ENCODE measurements at regions not wholly inside any gene's neighbourhood (a gene's known extent, or its start where the extent isn't known, plus 50 kb on each side); places are given as distances from the start of the nearest gene placed in this dataset.

DNA sequence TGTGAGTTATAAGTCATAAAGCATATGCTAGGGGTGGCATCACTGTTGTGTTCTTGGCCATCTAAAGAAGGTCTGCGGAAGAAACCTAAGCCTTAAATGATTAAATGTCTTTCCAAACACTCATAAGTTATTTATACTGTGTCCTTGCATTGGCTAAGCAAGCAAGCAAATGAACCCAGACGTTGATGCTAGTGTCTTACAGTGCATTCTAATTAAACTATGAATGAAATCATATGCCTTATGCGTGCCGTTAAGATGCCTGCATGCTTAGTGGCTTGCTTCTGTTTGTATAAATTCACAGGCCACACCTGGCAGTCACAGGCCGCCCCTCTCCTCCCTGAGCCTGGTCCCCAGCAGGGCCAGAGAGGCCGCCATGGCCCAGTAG, 49.9 kb downstream of the RIN2 start:
- DNase-seq = no peak

DNA sequence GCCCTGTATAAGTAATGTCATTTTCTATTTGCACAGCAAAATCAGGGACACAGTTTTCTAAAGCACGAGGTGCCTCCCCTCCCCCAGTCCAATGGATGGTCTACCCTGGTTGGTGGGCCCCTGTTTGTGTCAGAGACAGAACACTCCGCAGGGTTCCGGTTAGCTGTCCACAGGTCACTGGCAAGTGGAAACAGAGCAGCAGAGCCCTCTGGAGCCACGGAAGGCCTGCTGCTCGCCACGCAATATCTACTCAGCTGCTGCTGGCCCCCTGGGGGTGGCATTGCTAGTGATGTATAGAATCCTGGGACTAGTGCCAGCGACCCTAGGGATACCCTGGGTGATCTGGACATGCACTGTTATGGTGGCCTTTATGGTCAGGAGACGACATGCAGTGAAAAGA, 50.4 kb downstream of the RIN2 start:
- in situ Hi-C loops (cut with MboI; ENCODE audit: low pct_unique_long_range_greater_than_20kb, low sequenced_read_pairs) = no loop called here
- no peak for DNase-seq

More for the DNA sequence above, 49.9 kb downstream of the RIN2 start:
- in situ Hi-C loops (cut with MboI; ENCODE audit: low pct_unique_long_range_greater_than_20kb, low sequenced_read_pairs) = no loop called here

DNA sequence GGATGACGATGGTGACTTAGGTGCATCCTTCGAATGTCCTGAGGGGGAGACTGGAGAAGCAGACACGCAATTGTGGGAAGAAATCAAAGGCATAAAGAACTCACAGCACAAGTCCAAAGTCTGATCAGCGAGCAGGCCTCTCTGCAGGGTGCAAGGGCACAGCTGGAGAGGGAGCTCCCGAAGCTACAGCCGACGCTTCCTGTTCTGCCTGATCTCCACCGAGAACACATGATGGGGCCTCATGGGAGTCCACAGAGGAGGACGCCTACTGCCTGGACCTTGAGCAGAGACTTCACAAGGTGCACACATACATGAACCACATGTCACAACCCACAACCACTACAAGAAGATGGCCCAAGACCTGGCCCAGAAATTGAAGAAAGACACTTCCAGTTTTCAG, 51.4 kb downstream of the RIN2 start:
- in situ Hi-C loops (cut with MboI; ENCODE audit: low pct_unique_long_range_greater_than_20kb, low sequenced_read_pairs) = no loop called here

DNA sequence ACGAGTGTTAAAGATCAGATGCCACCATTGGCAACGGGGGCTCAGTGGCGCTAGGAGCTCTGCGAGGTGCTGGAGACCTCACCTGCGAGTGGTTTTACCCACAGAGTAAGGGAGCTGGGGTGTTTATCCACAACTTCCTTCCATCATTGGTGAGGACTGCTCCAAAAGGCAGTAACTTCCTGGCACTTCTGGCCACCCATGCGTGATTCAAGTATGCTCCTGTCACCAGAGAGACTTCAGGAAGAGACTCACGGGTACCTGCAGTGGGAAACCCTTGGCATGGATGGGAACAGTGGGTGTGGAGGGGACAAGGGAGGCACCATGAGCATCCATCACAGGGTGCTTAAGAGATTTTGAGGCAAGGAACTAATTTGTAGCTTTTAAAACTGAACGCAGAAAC, 53.2 kb downstream of the RIN2 start:
- no peak for DNase-seq
- in situ Hi-C loops (cut with MboI; ENCODE audit: low pct_unique_long_range_greater_than_20kb, low sequenced_read_pairs) = no loop called here

More for the DNA sequence above, 51.4 kb downstream of the RIN2 start:
- DNase-seq = no peak

DNA sequence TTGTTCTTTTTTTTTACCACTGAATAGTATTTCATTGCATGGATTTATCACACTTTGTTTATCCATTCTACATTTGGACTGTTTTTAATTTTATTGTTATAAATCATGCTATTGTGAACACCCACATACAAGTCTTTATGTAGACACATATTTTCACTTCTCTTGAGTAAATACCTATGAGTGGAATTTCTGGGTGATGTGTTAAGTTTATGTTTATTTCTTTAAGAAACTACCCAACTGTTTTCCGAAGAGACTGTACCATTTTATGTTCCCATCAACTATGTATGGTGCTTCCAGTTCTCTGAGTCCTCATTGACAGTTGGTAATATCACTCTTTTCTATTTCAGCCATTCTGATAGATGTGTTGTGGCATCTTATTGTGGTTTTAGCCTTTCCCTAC, 54.0 kb downstream of the RIN2 start:
- in situ Hi-C loops (cut with MboI; ENCODE audit: low pct_unique_long_range_greater_than_20kb, low sequenced_read_pairs) = no loop called here

DNA sequence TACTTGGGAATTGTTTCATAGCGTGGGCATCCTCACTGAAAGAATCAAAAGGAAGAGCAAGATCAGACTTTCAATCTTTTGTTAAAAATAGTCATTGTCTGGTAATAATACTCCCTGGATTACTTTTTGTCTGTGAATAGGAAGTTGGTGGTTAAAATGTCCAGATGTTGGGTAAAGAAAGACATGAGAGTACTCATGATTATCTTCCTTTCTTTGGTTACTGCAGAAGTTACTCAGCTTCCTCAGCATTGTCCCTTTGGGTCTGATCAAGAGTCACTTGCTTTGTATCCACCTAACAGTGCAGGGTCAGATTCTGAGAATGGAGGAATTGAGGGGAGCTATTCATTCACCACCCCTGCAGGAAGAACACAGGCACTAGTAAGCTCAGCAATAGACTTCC, 54.6 kb downstream of the RIN2 start:
- in situ Hi-C loops (cut with MboI; ENCODE audit: low pct_unique_long_range_greater_than_20kb, low sequenced_read_pairs) = no loop called here
- DNase-seq = peak; percentile 8

More for the DNA sequence above, 54.0 kb downstream of the RIN2 start:
- no peak for DNase-seq

DNA sequence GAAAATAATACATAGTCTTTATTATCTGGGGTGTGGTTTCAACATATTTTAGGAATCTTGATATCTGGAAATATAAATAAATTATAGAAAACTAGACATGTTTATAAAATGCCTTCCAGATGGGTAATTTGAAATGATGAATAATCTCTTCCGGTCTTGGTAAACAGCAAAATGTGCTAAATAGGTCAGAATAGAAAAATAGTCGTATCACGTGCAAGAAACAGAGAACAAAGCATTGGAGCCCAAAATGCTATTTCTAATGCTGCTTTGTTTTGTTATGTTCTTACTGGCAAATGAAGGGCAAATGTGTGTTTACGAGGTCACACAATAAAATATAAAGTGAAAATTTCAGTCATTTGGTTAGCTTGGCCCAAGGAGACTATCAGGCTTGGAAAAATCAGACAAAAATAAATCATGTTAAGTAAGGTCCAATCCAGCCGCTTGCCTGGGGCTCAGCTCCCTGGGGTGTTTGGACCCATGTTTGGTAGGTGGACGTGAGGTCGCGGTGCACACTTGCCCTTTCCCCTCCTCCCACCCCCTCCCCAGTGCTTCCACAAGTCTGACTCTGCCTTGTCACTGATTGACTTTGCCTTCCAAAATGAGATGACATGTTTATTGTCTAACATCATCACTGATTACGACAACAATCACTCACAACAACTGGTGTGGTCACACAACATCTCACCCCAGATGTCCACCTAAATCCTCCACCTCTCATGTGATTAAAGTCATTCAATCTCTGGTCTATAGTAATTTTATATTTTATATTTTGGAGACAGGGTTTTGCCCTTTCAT, 56.0 kb downstream of the RIN2 start:
- no peak for DNase-seq
- in situ Hi-C loops (cut with MboI; ENCODE audit: low pct_unique_long_range_greater_than_20kb, low sequenced_read_pairs) = no loop called here

DNA sequence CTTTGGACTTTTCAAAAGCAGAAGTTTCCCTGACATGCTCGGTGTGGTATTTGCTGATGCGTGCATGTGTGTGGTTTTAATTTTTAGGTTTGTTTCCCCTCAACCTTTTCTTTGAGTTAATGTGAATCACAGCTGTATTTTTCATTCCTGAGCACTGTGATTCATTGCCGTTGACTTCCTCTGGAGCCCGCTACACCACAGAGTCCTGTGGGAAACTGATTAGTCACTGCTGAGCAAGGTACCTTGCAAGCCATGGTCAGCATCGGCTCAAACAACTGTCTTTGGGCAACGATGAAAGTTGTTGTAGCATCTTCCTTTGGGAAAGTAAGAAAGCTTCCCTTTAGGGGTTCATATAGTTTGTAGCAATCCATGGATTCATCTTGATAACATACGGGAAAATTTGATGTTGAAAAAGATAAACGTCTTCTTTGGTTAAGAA, 57.5 kb downstream of the RIN2 start:
- in situ Hi-C loops (cut with MboI; ENCODE audit: low pct_unique_long_range_greater_than_20kb, low sequenced_read_pairs) = no loop called here
- DNase-seq = peak; percentile 64

DNA sequence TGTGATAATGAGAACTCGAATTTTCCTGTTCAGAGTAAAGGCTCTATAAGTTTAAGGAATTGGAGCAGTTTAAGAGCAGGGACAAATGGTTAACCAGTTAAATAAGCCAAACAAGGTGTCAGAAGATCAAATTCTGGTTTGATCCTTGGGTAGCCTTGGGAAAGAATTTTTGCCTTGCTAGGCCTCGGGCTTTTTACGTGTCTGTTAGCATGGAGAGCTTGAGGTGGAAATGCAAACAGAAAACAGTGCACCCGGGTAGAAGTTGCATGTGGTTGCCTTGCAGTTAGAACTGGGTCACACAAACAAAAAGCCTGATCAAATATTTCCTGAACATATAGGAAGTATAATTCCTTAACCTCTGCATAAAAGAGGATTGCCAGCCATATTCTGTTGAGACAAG, 58.3 kb downstream of the RIN2 start:
- in situ Hi-C loops (cut with MboI; ENCODE audit: low pct_unique_long_range_greater_than_20kb, low sequenced_read_pairs) = no loop called here
- DNase-seq = no peak

DNA sequence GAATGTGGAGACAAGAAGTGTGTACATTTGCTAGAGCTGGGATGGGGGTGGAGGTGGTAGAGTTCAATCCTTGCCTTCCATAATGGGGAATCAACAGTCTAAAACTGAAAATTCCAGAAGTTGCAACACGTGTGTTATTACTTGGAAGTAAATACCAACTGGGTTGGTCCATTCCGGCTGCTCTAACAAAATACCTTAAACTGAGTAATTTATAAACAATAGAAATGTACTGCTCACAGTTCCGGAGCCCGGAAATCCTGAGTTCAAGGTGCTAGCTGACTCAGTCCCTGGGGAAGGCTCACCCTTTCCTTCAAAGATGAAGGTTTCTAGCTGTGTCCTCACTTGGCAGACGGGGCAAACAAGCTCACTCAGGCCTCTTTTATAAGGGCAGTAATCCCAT, 59.0 kb downstream of the RIN2 start:
- in situ Hi-C loops (cut with MboI; ENCODE audit: low pct_unique_long_range_greater_than_20kb, low sequenced_read_pairs) = no loop called here
- no peak for DNase-seq

DNA sequence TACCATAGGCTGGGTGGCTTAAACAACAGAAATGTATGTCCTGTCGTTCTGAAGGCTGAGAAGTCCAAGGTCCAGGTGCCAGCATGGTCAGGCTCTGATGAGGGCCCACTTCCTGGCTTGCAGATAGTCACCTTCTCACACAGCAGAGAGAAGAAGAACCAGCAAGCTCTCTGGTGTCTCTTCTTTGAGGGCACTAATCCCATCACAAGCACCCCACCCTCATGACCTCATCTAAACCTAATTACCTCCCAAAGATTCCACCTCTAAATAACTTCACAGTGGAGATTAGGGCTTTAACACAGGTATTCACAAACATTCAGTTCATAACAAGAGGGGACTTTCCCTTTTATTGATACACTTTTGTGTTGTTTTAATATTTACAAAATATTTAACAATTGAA, 61.1 kb downstream of the RIN2 start:
- no peak for DNase-seq
- in situ Hi-C loops (cut with MboI; ENCODE audit: low pct_unique_long_range_greater_than_20kb, low sequenced_read_pairs) = no loop called here

DNA sequence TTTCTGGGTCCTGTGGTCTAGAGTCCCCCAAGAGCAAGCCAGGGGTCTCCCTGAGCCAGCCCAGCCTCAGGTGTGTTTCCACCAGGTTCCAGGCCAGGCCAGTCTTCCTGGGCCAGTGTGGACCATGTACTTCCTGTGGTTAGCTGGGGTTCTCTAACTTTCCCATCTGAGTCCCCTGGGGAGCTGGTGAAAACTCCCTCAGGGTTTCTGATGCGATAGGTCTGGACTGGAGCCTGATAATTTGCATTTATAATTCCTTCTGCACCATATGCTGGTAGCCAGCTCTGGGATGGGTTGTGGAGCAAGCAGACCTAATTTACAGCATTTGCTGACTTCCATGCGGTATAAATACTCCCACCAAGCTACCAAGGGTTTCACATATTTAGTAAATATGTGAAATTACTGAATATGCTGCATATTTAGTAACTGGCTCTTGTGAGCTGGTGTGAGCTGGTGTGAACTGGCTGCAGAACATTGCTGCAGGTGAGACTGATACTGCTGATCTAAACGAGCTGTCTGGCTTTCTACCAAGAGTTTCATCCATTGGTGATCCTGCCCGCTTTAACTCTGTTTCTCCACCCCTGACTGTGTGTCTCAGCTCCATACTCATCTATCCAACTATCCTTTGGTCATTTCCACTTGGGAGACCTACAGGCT, 62.6 kb downstream of the RIN2 start:
- no peak for DNase-seq

DNA sequence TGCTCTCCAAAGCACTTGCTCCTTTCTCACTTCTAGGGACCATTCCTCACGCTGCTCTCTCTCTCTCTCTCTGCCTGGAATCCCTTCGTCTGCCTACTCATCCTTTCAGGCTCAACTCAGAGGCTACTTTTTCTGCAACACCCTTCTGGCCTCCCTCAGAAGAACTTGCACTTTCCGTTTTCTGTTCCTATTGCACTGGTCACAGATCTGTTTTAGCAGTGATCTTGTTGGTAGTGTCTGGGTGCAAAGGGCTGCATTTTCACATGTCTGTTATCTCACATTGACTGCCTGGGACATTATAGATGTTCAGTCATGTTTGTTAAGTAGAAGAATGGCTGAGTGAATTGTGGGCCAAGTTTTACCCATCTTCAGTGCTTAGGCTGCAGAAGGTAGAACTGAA, 63.5 kb downstream of the RIN2 start:
- in situ Hi-C loops (cut with MboI; ENCODE audit: low pct_unique_long_range_greater_than_20kb, low sequenced_read_pairs) = no loop called here
- DNase-seq = no peak

More for the DNA sequence above, 62.6 kb downstream of the RIN2 start:
- in situ Hi-C loops (cut with MboI; ENCODE audit: low pct_unique_long_range_greater_than_20kb, low sequenced_read_pairs) = no loop called here

DNA sequence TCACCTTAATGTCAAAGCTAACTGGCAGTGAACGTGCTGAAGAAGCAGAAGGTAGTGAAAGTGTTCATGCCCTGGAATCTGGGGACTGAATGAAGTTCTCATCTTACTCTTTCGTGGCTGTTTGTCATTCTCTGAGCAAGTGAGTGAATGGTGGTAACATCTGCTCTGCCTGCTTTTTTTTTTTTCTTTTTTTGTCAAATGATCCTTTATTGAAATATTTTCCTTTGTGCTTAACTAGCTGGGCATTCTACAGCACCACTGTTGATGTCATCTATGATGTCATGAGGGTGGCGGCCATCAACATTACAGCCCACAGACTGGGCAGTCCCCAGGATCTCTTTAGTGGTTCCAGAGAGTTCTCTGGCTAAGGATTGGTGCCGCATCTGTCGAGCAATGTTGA, 65.2 kb downstream of the RIN2 start:
- in situ Hi-C loops (cut with MboI; ENCODE audit: low pct_unique_long_range_greater_than_20kb, low sequenced_read_pairs) = no loop called here
- DNase-seq = no peak

DNA sequence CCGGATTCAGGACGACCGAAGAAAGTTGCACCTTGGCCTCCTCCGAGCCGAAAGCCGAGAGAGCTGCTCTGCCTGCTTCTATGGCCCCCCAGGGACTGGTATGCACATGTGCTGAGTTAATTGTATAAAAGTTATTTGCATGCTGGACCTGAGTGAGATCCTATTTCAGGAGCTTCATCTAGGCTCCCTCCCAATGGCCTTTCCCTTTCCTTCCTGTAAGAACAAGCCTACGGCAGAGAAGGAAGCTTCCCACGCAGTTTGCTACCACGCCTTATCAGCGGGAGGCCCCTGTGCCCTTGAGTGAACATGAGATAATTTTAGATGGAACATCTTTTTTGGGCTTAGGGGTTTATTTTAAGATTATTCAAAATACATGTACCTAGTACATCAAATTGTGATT, 65.9 kb downstream of the RIN2 start:
- in situ Hi-C loops (cut with MboI; ENCODE audit: low pct_unique_long_range_greater_than_20kb, low sequenced_read_pairs) = no loop called here
- DNase-seq = no peak

DNA sequence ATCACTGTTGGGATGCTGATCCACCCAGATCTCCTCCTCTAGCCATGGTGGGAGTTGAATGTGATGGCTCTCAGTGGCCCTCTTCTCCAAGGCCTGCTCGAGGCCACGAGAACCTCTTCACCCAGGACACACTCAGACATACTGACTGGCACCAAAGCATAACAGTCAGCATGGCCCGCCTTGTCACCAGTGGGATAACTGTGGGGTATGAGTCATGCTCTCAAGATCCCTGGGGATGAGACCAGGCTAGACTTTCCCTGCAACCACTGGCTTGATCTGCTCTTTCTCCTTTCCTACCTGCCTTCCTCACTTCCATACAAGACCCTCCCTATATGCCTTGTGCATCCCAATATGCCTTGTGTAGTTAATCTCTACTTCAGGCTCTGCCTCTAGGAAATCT, 66.8 kb downstream of the RIN2 start:
- DNase-seq = no peak
- in situ Hi-C loops (cut with MboI; ENCODE audit: low pct_unique_long_range_greater_than_20kb, low sequenced_read_pairs) = no loop called here

DNA sequence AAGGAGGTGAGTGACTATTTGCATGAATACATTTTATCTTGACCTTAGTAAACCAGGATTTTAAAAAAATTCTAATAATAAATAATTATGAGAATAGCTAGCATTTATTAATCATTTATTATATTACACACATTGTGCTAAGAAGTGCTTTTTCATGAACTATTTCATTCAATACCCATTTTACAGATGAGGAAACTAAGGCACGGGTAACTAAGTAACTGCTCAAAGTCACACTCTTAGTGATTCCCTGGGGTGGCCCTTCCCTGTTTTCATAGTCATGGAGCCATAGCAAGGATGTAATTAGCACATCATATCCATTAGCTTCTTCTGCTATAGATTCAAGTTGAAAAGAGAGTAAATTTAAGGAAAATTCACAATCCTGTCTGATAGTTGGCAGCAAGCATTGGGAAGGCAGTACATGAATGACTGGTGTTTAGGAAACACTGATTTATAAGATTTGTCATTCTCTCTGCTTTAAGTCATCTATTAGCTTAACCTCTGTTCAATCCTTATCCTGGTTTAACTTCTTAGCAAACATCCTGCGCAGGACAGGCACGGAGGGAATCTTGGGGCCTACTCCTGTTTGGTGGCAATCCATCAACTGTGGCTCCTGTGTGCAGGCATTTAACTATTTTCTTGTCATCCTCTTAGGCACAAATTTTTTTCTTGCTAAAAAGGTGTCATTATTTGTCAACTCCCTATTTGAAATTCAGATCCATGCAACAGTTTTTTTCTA, 68.3 kb downstream of the RIN2 start:
- in situ Hi-C loops (cut with MboI; ENCODE audit: low pct_unique_long_range_greater_than_20kb, low sequenced_read_pairs) = no loop called here
- DNase-seq = no peak

DNA sequence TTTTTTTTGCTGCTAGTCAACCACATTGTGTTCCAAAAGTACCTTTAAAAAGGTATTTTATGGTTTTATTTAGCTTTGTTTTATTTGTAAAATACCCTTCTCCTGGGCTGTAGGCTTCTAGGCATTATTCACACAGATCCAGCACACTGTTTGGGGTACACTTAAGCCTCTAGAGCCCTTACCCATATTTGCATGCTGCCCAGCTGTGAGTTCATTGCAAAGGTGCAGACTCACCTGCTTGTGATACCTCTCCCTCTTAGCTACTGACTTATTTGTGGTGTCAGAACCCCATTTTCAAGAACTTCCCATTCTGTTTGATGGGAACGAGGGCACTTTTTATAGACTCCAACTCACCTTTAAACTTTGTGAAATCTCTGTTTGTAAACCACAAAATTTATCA, 69.8 kb downstream of the RIN2 start:
- in situ Hi-C loops (cut with MboI; ENCODE audit: low pct_unique_long_range_greater_than_20kb, low sequenced_read_pairs) = no loop called here
- no peak for DNase-seq

DNA sequence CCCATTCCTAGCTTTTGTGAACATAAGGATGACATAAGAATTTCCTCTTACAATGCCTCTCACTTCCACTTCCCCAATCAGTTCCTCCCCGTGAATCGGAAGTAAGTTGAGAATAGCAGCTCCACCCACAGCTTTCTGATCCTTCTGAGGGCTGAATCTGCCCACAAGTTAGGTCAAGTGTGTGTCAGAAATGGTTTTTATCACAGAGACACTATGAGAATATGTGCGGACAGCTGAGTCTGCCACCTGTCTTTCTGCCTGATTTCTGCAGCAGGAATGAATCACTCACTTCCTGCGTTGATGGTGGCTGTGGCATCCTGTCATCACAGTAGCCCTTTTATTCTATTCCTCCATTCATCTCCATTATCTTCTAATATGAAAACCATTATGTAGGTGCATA, 70.2 kb downstream of the RIN2 start:
- in situ Hi-C loops (cut with MboI; ENCODE audit: low pct_unique_long_range_greater_than_20kb, low sequenced_read_pairs) = no loop called here
- DNase-seq = peak; percentile 21

DNA sequence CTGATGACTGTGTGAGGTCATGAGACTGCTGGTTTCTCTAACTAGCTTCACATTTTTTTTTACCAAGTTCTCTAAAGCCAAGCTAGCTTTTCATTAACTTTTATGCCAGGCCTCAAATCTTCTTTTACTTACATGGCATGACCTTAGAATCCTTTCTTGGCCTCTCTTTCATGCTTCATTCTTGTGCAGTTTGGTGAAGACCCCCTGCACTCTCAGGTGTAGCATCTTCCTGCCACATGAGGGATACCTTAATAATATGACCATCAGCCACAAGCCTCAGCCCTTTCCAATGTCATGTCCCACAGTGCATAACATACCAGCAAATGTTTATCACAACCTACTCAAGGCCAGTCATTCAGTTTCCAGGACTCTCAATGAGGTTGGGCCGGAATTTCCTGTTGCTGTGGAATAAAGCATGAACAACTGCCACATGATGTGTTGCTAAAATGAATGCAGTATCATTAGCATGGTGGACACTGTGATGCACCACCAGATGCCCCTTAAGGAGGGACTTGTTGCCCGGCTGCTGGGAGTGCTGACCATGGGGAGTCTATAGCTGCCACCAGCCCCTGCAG, 72.2 kb downstream of the RIN2 start:
- DNase-seq = no peak
- in situ Hi-C loops (cut with MboI; ENCODE audit: low pct_unique_long_range_greater_than_20kb, low sequenced_read_pairs) = no loop called here

Data from KBM-7 (cell line).